SK-N-SH treated with all-trans-retinoic acid at 6 μM for 48 hours (cell line): ENCODE measurements at regions not wholly inside any gene's neighbourhood (a gene's known extent, or its start where the extent isn't known, plus 50 kb on each side); places are given as distances from the start of the nearest gene placed in this dataset.

Source experiments
- ATAC-seq: fragments of 200-7000 bp; cut with Tn5 transposase; 3 replicates; pipeline ENCODE4 v1.9.1; 2020; ENCODE audit warnings: mild to moderate bottlenecking, moderate library complexity
- ARNTL ChIP-seq: fragments of 450-650 bp; formaldehyde crosslinking; IDR thresholded peaks from 2 replicates; pipeline ENCODE4 v1.5.0; 2020; ENCODE audit warnings: low read depth, mild to moderate bottlenecking, moderate library complexity, borderline replicate concordance
- BACH2 ChIP-seq: fragments of 250-450 bp; sonication (Bioruptor Pico); IDR thresholded peaks from 2 replicates; pipeline ENCODE4 v1.9.0; 2021; ENCODE audit warnings: mild to moderate bottlenecking, borderline replicate concordance
- CREB5 ChIP-seq: fragments of 250-450 bp; sonication (Bioruptor Pico); IDR thresholded peaks from 2 replicates; pipeline ENCODE4 v1.5.1; 2020; ENCODE audit warnings: low read depth, mild to moderate bottlenecking, moderate library complexity
- CSRNP3 ChIP-seq: fragments of 250-450 bp; sonication (Bioruptor Pico); IDR thresholded peaks from 2 replicates; pipeline ENCODE4 v1.5.1; 2021; ENCODE audit warnings: mild to moderate bottlenecking, moderate library complexity
- ESRRG ChIP-seq: fragments of 250-450 bp; sonication (Bioruptor Pico); IDR thresholded peaks from 2 replicates; pipeline ENCODE4 v1.6.1; 2021; ENCODE audit warnings: mild to moderate bottlenecking
- OSR1 ChIP-seq: fragments of 250-450 bp; sonication (Bioruptor Pico); IDR thresholded peaks from 2 replicates; pipeline ENCODE4 v1.8.0; 2022; ENCODE audit warnings: moderate library complexity, mild to moderate bottlenecking, inconsistent platforms
- PATZ1 ChIP-seq: fragments of 250-450 bp; sonication (Bioruptor Pico); IDR thresholded peaks from 2 replicates; pipeline ENCODE4 v1.8.0; 2020; ENCODE audit warnings: mild to moderate bottlenecking, moderate library complexity, borderline replicate concordance
- POU6F1 ChIP-seq: fragments of 250-450 bp; sonication (Bioruptor Pico); IDR thresholded peaks from 2 replicates; pipeline ENCODE4 v1.8.0; 2021; ENCODE audit warnings: low read depth, mild to moderate bottlenecking, moderate library complexity, borderline replicate concordance
- RARB ChIP-seq: fragments of 250-450 bp; sonication (Bioruptor Pico); IDR thresholded peaks from 2 replicates; pipeline ENCODE4 v1.8.0; 2021; ENCODE audit warnings: mild to moderate bottlenecking, moderate library complexity
- SNAI2 ChIP-seq: fragments of 250-450 bp; sonication (Bioruptor Pico); IDR thresholded peaks from 2 replicates; pipeline ENCODE4 v1.5.0; 2020; ENCODE audit warnings: mild to moderate bottlenecking, moderate library complexity
- TCF4 ChIP-seq: fragments of 250-450 bp; sonication (Bioruptor Pico); IDR thresholded peaks from 2 replicates; pipeline ENCODE4 v1.8.0; 2021; ENCODE audit warnings: mild to moderate bottlenecking, moderate library complexity, borderline replicate concordance
- TOX ChIP-seq: fragments of 250-450 bp; sonication (Bioruptor Pico); IDR thresholded peaks from 2 replicates; pipeline ENCODE4 v1.8.0; 2021; ENCODE audit warnings: mild to moderate bottlenecking, moderate library complexity, borderline replicate concordance
- TSHZ2 ChIP-seq: fragments of 250-450 bp; sonication (Bioruptor Pico); IDR thresholded peaks from 2 replicates; pipeline ENCODE4 v1.5.0; 2020; ENCODE audit warnings: mild to moderate bottlenecking, moderate library complexity
- ZC3H10 ChIP-seq: fragments of 250-450 bp; sonication (Bioruptor Pico); IDR thresholded peaks from 2 replicates; pipeline ENCODE4 v1.5.1; 2021; ENCODE audit warnings: mild to moderate bottlenecking, moderate library complexity
- ZFP30 ChIP-seq: fragments of 450-650 bp; formaldehyde crosslinking; IDR thresholded peaks from 2 replicates; pipeline ENCODE4 v1.5.0; 2022; ENCODE audit warnings: mild to moderate bottlenecking, moderate library complexity
- ZNF565 ChIP-seq: fragments of 450-650 bp; formaldehyde crosslinking; conservative IDR thresholded peaks from 2 replicates; pipeline ENCODE4 v1.5.0; 2020; ENCODE audit warnings: low read depth, mild to moderate bottlenecking, moderate library complexity
- ZNF70 ChIP-seq: fragments of 450-650 bp; formaldehyde crosslinking; IDR thresholded peaks from 2 replicates; pipeline ENCODE4 v1.5.0; 2020; ENCODE audit warnings: mild to moderate bottlenecking, moderate library complexity
- ZNF8 ChIP-seq: fragments of 450-650 bp; formaldehyde crosslinking; IDR thresholded peaks from 2 replicates; pipeline ENCODE4 v1.5.0; 2020; ENCODE audit warnings: mild to moderate bottlenecking, moderate library complexity

DNA sequence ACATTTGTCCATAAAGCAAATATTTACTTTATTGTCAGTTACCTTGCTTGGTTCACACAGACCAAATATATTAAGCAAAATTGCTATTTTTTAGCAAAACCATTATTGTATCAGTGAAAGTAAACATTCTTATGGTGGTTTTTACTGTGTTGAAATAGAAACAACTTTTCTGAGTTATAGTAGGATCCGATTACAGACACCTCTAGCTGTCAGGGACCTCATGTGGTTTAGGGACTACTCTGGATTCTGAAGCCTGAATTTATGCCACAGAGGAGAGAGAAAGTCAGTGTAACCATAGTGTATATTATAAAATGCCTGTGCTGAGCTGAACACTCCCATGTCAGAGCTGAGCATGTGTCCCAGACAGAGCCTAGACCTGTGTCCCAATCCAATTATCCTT is 287.5 kb downstream of the FLRT2 start:
- no peak for ATAC-seq
- TF ChIP-seq CREB5 (CRISPR knock-in tag) (no peak), TSHZ2 (CRISPR knock-in tag) (no peak), BACH2 (no peak), SNAI2 (CRISPR knock-in tag) (no peak), TOX (CRISPR knock-in tag) (no peak)

DNA sequence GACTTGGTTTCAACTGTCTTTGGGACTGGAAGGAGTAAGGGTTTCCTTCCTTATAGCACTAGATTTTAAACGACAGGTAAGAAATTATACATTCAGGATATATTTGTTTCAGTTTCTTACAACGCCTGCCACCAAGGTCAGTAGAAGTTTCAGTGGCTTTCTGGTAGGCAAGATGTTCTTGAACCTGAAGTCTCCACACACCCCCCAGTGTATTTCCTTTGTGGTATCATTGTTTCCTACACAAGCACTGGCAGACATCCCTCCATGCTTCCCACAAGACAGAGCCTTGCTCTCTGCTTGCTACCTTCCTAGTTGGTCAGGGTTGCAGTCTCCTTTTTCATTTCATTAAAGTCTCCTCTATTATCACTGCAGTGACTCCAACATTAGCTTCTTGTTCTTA is 283.1 kb downstream of the FLRT2 start:
- no peak for ATAC-seq
- TF ChIP-seq ARNTL, result no peak
- TF ChIP-seq ZFP30 (CRISPR knock-in tag), result no peak
- no peak for TF ChIP-seq OSR1 (CRISPR knock-in tag)
- no peak for TF ChIP-seq CSRNP3 (CRISPR knock-in tag)
- no peak for TF ChIP-seq ZNF70 (CRISPR knock-in tag)
- no peak for TF ChIP-seq ESRRG (CRISPR knock-in tag)
- no peak for TF ChIP-seq TCF4
- no peak for TF ChIP-seq PATZ1 (CRISPR knock-in tag)
- TF ChIP-seq ZNF565 (CRISPR knock-in tag), result no peak
- TF ChIP-seq SNAI2 (CRISPR knock-in tag), result no peak
- no peak for TF ChIP-seq BACH2
- TF ChIP-seq RARB (CRISPR knock-in tag), result no peak
- TF ChIP-seq ZC3H10 (CRISPR knock-in tag), result no peak
- no peak for TF ChIP-seq TSHZ2 (CRISPR knock-in tag)
- TF ChIP-seq ZNF8 (CRISPR knock-in tag), result no peak
- no peak for TF ChIP-seq POU6F1 (CRISPR knock-in tag)
- no peak for TF ChIP-seq CREB5 (CRISPR knock-in tag)
- no peak for TF ChIP-seq TOX (CRISPR knock-in tag)
- TF ChIP-seq, all 23 proteins: peak for 0
